BLaER1 (cell line): ENCODE measurements at regions not wholly inside any gene's neighbourhood (a gene's known extent, or its start where the extent isn't known, plus 50 kb on each side); places are given as distances from the start of the nearest gene placed in this dataset.

Source experiments
- H3K27ac ChIP-seq: shearing (Covaris generic); formaldehyde crosslinking; 2 replicates; pipeline ENCODE4 v1.8.1; 2022
- H3K27me3 ChIP-seq: shearing (Covaris generic); formaldehyde crosslinking; 2 replicates; pipeline ENCODE4 v1.8.1; 2022
- H3K36me3 ChIP-seq: shearing (Covaris generic); formaldehyde crosslinking; 2 replicates; pipeline ENCODE4 v1.8.1; 2022
- H3K4me1 ChIP-seq: shearing (Covaris generic); formaldehyde crosslinking; 2 replicates; pipeline ENCODE4 v1.8.1; 2022
- H3K4me2 ChIP-seq: shearing (Covaris generic); formaldehyde crosslinking; 2 replicates; pipeline ENCODE4 v1.8.1; 2022
- H3K4me3 ChIP-seq: shearing (Covaris generic); formaldehyde crosslinking; 2 replicates; pipeline ENCODE4 v1.8.1; 2022
- H3K9ac ChIP-seq: shearing (Covaris generic); formaldehyde crosslinking; 2 replicates; pipeline ENCODE4 v1.8.1; 2022
- H3K9me3 ChIP-seq: shearing (Covaris generic); formaldehyde crosslinking; 2 replicates; pipeline ENCODE4 v1.8.1; 2022
- H4K20me1 ChIP-seq: shearing (Covaris generic); formaldehyde crosslinking; 2 replicates; pipeline ENCODE4 v1.8.1; 2022
- Cebpa-rat ChIP-seq: shearing (Covaris generic); IDR thresholded peaks from 2 replicates; pipeline ENCODE4 v1.8.1; 2022

GRCh38 chr22:48554893-48555572 lies 1272.6 kb downstream of the BRD1 start:
- H3K36me3 ChIP-seq = no peaks in the 10 kb centered on the region
- no peak overlapping the region for H3K27ac ChIP-seq
- H3K4me3 ChIP-seq = no peak overlapping the region
- no peak overlapping the region for H3K9ac ChIP-seq
- H3K9me3 ChIP-seq = no peaks in the 10 kb centered on the region
- TF ChIP-seq Cebpa-rat = no peak
- peak overlapping the region; percentile 64; the same call in 1 of the 2 replicates for H3K4me2 ChIP-seq
- peaks cover 38% of the 10 kb centered on the region; the same call in 1 of the 2 replicates for H4K20me1 ChIP-seq
- H3K27me3 ChIP-seq = peaks cover 54% of the 10 kb centered on the region
- H3K4me1 ChIP-seq = peaks cover 31% of the 10 kb centered on the region

- no peaks in the 10 kb centered on the region for H3K9me3 ChIP-seq
- H3K36me3 ChIP-seq = no peaks in the 10 kb centered on the region
- H3K4me3 ChIP-seq = no peak overlapping the region
- H3K4me1 ChIP-seq = peaks cover 23% of the 10 kb centered on the region
- no peak for TF ChIP-seq Cebpa-rat
- no peak overlapping the region for H3K9ac ChIP-seq
- H4K20me1 ChIP-seq = peaks cover 38% of the 10 kb centered on the region; the same call in 1 of the 2 replicates
- H3K4me2 ChIP-seq = no peak overlapping the region
- H3K27me3 ChIP-seq = peaks cover 54% of the 10 kb centered on the region
- H3K27ac ChIP-seq = no peak overlapping the region
Measured at GRCh38 chr22:48553694-48554308, 1273.9 kb downstream of the BRD1 start.

- Histone ChIP-seq H3K4me1 (peaks cover 28% of the 10 kb centered on the region), H3K27ac (no peak overlapping the region), H3K9me3 (no peaks in the 10 kb centered on the region), H3K4me3 (no peak overlapping the region), H3K9ac (no peak overlapping the region), H3K4me2 (no peak overlapping the region), H4K20me1 (peaks cover 38% of the 10 kb centered on the region; the same call in 1 of the 2 replicates), H3K27me3 (peaks cover 54% of the 10 kb centered on the region), H3K36me3 (no peaks in the 10 kb centered on the region)
- TF ChIP-seq Cebpa-rat = no peak
Measured at GRCh38 chr22:48553119-48553518, 1274.6 kb downstream of the BRD1 start.

GRCh38 chr22:48551716-48552268 lies 1275.9 kb downstream of the BRD1 start:
- H3K4me2 ChIP-seq = no peak overlapping the region
- H3K9me3 ChIP-seq = no peaks in the 10 kb centered on the region
- peaks cover 46% of the 10 kb centered on the region for H3K27me3 ChIP-seq
- H3K4me3 ChIP-seq = no peak overlapping the region
- H4K20me1 ChIP-seq = peaks cover 30% of the 10 kb centered on the region; the same call in 1 of the 2 replicates
- no peak overlapping the region for H3K27ac ChIP-seq
- H3K4me1 ChIP-seq = peaks cover 39% of the 10 kb centered on the region
- H3K36me3 ChIP-seq = no peaks in the 10 kb centered on the region
- no peak overlapping the region for H3K9ac ChIP-seq
- no peak for TF ChIP-seq Cebpa-rat

GRCh38 chr22:48551061-48551460 lies 1276.6 kb downstream of the BRD1 start:
- peaks cover 39% of the 10 kb centered on the region for H3K4me1 ChIP-seq
- H3K4me2 ChIP-seq = no peak overlapping the region
- no peaks in the 10 kb centered on the region for H3K36me3 ChIP-seq
- H3K9ac ChIP-seq = no peak overlapping the region
- H4K20me1 ChIP-seq = peaks cover 30% of the 10 kb centered on the region; the same call in 1 of the 2 replicates
- H3K9me3 ChIP-seq = no peaks in the 10 kb centered on the region
- TF ChIP-seq Cebpa-rat = no peak
- peaks cover 45% of the 10 kb centered on the region for H3K27me3 ChIP-seq
- no peak overlapping the region for H3K4me3 ChIP-seq
- H3K27ac ChIP-seq = no peak overlapping the region

- H3K4me2 ChIP-seq = peak overlapping the region; percentile 81
- H3K27ac ChIP-seq = no peak overlapping the region
- H4K20me1 ChIP-seq = peaks cover 21% of the 10 kb centered on the region; the same call in 1 of the 2 replicates
- H3K36me3 ChIP-seq = no peaks in the 10 kb centered on the region
- no peak overlapping the region for H3K4me3 ChIP-seq
- TF ChIP-seq Cebpa-rat = no peak
- no peaks in the 10 kb centered on the region for H3K9me3 ChIP-seq
- H3K4me1 ChIP-seq = peaks cover 32% of the 10 kb centered on the region
- no peak overlapping the region for H3K9ac ChIP-seq
- H3K27me3 ChIP-seq = peaks cover 18% of the 10 kb centered on the region
Measured at GRCh38 chr22:48548391-48548790, 1279.3 kb downstream of the BRD1 start.

- no peaks in the 10 kb centered on the region for H3K9me3 ChIP-seq
- no peak overlapping the region for H3K27ac ChIP-seq
- H3K4me2 ChIP-seq = peak overlapping the region; percentile 81
- H3K4me3 ChIP-seq = no peak overlapping the region
- H4K20me1 ChIP-seq = peaks cover 17% of the 10 kb centered on the region; the same call in 1 of the 2 replicates
- no peaks in the 10 kb centered on the region for H3K36me3 ChIP-seq
- H3K4me1 ChIP-seq = peaks cover 32% of the 10 kb centered on the region
- peaks cover 14% of the 10 kb centered on the region for H3K27me3 ChIP-seq
- no peak for TF ChIP-seq Cebpa-rat
- no peak overlapping the region for H3K9ac ChIP-seq
Measured at GRCh38 chr22:48547971-48548370, 1279.7 kb downstream of the BRD1 start.

- Histone ChIP-seq H3K4me2 (peak overlapping the region; percentile 81), H3K4me1 (peaks cover 39% of the 10 kb centered on the region), H3K27ac (no peak overlapping the region), H4K20me1 (peaks cover 6% of the 10 kb centered on the region; the same call in 1 of the 2 replicates), H3K9me3 (no peaks in the 10 kb centered on the region), H3K9ac (no peak overlapping the region), H3K4me3 (no peak overlapping the region), H3K27me3 (peaks cover 3% of the 10 kb centered on the region), H3K36me3 (no peaks in the 10 kb centered on the region)
- TF ChIP-seq Cebpa-rat = no peak
Measured at GRCh38 chr22:48546653-48547424, 1280.8 kb downstream of the BRD1 start.

- no peak overlapping the region for H3K4me3 ChIP-seq
- TF ChIP-seq Cebpa-rat = no peak
- no peak overlapping the region for H3K27ac ChIP-seq
- no peaks in the 10 kb centered on the region for H3K36me3 ChIP-seq
- H3K4me1 ChIP-seq = peaks cover 48% of the 10 kb centered on the region
- peak overlapping the region; percentile 81 for H3K4me2 ChIP-seq
- peaks cover 9% of the 10 kb centered on the region; the same call in 1 of the 2 replicates for H4K20me1 ChIP-seq
- H3K9ac ChIP-seq = no peak overlapping the region
- no peaks in the 10 kb centered on the region for H3K9me3 ChIP-seq
- H3K27me3 ChIP-seq = no peaks in the 10 kb centered on the region; the same call in 1 of the 2 replicates
Measured at GRCh38 chr22:48545987-48546386, 1281.7 kb downstream of the BRD1 start.
